WTC11 (cell line): ENCODE measurements at regions not wholly inside any gene's neighbourhood (a gene's known extent, or its start where the extent isn't known, plus 50 kb on each side); places are given as distances from the start of the nearest gene placed in this dataset.

Source experiments
- CREB1 ChIP-seq: sonication (generic); formaldehyde crosslinking; IDR thresholded peaks from 2 replicates; pipeline ENCODE4 v1.8.0; 2023; ENCODE audit warnings: mild to moderate bottlenecking, missing genetic modification reagents
- CTCF ChIP-seq: fragments of 200-600 bp; IDR thresholded peaks from 2 replicates; pipeline ENCODE4 v1.8.0; 2022; ENCODE audit warnings: antibody characterized with exemption
- E2F1 ChIP-seq: sonication (generic); formaldehyde crosslinking; IDR thresholded peaks from 2 replicates; pipeline ENCODE4 v1.8.0; 2022; ENCODE audit warnings: mild to moderate bottlenecking, missing genetic modification reagents
- E2F4 ChIP-seq: sonication (generic); formaldehyde crosslinking; IDR thresholded peaks from 2 replicates; pipeline ENCODE4 v1.8.1; 2022; ENCODE audit warnings: low read depth, mild to moderate bottlenecking, moderate library complexity, missing genetic modification reagents, borderline replicate concordance
- ETV6 ChIP-seq: sonication (generic); formaldehyde crosslinking; IDR thresholded peaks from 2 replicates; pipeline ENCODE4 v1.8.1; 2022; ENCODE audit warnings: mild to moderate bottlenecking, missing genetic modification reagents
- IRF2 ChIP-seq: sonication (generic); formaldehyde crosslinking; IDR thresholded peaks from 2 replicates; pipeline ENCODE4 v1.8.0; 2022; ENCODE audit warnings: low read depth, missing genetic modification reagents, borderline replicate concordance
- STAT6 ChIP-seq: sonication (generic); formaldehyde crosslinking; conservative IDR thresholded peaks from 2 replicates; pipeline ENCODE4 v1.8.1; 2023; ENCODE audit warnings: mild to moderate bottlenecking, low read depth, missing genetic modification reagents, moderate library complexity
- TEAD1 ChIP-seq: sonication (generic); formaldehyde crosslinking; IDR thresholded peaks from 2 replicates; pipeline ENCODE4 v1.8.0; 2022; ENCODE audit warnings: mild to moderate bottlenecking, missing genetic modification reagents

GRCh38 chr21:38671773-38672172, 134.0 kb upstream of the ETS2 start:
- TF ChIP-seq CTCF, result no peak
- no peak for TF ChIP-seq STAT6
- no peak for TF ChIP-seq E2F4 (CRISPR knock-in tag)
- no peak for TF ChIP-seq E2F1 (CRISPR knock-in tag)
- TF ChIP-seq CREB1 (CRISPR knock-in tag), result no peak
- no peak for TF ChIP-seq IRF2
- no peak for TF ChIP-seq ETV6 (CRISPR knock-in tag)
- no peak for TF ChIP-seq TEAD1
